Body of pancreas (tissue), 4 donors: ENCODE measurements at regions not wholly inside any gene's neighbourhood (a gene's known extent, or its start where the extent isn't known, plus 50 kb on each side); places are given as distances from the start of the nearest gene placed in this dataset.

Experiments
- CTCF ChIP-seq, 7 experiments: fragments of 450-650 bp in 4 of 7; fragments of 200-600 bp in 3 of 7; sonication (generic) in 3 of 7; IDR thresholded peaks; one replicate each; pipeline ENCODE4 v1.5.1; 2016 to 2019; ENCODE audit warnings: antibody characterized with exemption in 7 of 7
- POLR2A ChIP-seq, 3 donors: fragments of 450-650 bp; IDR thresholded peaks; one replicate each; pipeline ENCODE4 v1.6.1; 2016; ENCODE audit warnings: antibody characterized with exemption in 3 of 3, mild to moderate bottlenecking in 2 of 3

- TF ChIP-seq CTCF (IDR thresholded peaks at IDR 0.05) (no peak), POLR2A (IDR thresholded peaks at IDR 0.05) (no peak)
Observed at GRCh38 chr1:29896300-29896699, 660.0 kb downstream of the PTPRU start.
